ENCODE measurements at regions not wholly inside any gene's neighbourhood (a gene's known extent, or its start where the extent isn't known, plus 50 kb on each side); places are given as distances from the start of the nearest gene placed in this dataset.

GRCh38 chr11:25863986-25864385, 467.9 kb upstream of the ANO3 start:
- no peak for DNase-seq (ENCODE audit: low read depth in 2 of 2)

GRCh38 chr11:25876456-25876965, 455.4 kb upstream of the ANO3 start:
- no peak for DNase-seq (ENCODE audit: low read depth in 2 of 2)

DNA sequence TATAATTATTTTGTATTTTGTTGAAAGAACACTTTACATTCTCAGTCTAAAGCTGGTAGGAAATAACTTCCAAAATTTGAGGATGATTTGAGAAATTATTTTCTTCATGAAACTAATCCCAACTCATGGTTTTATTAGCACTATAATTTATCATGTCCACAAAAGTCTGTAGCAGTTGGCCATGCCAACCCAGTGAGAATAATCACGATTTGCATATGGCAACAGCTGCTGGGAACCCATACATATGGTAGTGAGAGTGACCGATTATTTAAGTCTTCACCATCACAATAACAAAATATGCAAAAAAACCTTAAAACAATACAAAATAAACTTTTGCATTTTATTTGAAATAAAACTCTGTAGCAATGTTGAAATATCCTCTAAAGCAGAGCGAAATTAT, 445.9 kb upstream of the ANO3 start:
- DNase-seq (ENCODE audit: low read depth in 2 of 2), result no peak

DNA sequence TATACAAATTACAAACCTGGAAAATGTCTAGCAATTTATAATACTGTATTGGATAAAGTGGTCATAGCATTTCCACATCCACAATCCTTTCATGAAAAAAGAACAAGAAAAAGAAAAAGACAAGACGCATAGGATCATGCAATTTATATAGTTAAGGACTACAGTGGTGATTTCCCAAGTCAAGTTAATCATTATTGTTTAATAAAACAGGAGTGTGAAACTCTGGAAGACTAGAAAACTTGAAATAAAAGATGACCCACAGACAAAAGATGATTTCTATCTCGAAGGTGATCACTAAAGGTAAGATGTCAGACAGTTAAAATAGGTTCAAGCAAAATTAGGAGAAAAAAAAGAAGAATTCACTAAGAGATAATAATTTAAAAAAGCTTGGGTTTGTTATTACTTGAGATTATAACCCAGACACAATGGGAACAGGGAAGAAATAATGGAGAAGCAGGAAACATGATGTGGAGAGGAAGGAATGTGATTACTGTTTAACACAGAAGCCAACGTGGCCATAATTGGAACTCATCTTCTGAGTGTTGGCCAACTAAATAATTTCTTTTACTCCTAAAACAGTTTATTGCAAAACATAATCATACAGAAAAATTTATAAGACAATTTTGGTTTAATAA, 441.2 kb upstream of the ANO3 start:
- no peak for DNase-seq (ENCODE audit: low read depth in 2 of 2)

DNA sequence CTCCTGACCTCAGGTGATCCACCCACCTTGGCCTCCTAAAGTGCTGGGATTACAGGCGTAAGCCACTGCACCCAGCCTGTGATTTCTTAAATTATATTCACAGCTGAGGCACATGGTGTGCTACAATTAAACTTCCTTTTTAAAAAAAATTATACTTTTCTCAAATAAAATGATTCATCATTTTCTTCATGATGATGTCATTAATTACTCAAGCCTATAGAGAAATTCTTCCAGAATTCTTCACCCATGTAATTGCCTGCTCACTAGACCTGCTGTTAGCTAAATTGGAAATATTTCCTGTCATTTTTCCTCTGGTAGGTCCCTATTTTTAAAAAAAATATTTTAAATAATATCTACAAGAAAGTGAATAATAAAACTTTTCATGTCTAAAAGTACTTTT, 440.0 kb upstream of the ANO3 start:
- no peak for DNase-seq (ENCODE audit: low read depth in 2 of 2)

DNA sequence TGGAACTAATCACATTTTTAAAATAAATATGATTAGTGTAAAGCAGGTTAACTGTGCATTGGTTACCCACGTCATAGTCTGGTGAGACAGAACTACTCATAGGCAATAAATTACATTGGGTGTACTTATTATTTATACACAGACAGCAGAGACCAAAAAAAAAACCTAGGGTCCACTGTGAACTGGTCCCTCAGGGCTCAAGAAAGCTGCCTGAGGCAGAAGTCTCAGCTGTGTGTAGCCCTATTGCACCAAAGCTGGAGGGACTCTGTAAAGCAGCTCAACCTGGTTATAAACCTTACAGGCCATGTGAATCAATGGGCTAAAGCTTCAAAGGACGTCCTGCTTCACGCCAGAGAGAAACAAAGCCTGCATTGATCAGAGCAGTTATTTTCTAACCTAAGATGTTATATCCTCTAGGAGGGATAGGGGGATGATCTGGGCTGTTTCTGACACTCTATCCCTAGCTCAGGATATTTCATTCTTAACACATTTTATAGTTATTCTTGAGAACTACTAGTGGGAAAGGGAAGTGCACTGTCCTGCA, 432.2 kb upstream of the ANO3 start:
- DNase-seq (ENCODE audit: low read depth in 2 of 2), result no peak

DNA sequence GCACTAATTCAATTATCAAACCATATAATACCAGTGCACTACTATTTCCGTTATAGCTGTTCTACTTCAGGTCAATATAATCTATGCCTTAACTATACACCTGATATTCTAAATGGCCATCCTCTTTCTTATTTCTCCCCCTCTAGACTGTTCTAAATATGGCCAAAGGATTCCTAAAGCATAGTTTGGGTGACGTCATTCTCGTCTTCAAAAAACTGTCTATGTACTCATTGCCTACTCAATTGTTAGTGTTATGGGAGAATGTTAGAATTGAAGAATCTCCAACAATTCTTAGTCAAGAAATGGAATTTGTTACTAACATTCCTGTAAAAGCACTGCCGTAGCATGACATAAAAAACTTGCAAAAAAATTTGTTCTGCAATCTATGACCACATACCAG, 431.1 kb upstream of the ANO3 start:
- no peak for DNase-seq (ENCODE audit: low read depth in 2 of 2)

GRCh38 chr11:25901415-25901814, 430.5 kb upstream of the ANO3 start:
- DNase-seq (ENCODE audit: low read depth in 2 of 2), result no peak

DNA sequence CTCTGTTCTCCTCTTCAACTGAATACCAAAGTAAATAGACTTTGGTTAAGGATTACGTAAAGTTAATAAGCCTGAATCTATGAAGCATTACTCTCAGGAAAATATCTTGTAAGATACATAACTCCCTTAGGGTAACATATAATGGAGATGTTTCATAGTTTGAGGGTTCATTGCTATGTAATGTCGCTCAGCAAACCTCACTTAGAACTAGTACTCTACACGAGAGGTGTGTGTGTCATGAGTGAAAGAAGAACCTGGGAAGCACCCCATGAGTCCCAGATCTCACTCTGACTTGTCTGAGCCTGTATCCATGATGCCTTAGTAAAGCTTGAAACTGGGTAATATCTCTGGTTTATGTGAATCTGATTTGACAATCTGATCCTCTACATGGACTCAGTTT, 429.5 kb upstream of the ANO3 start:
- no peak for DNase-seq (ENCODE audit: low read depth in 2 of 2)

- DNase-seq (ENCODE audit: low read depth in 2 of 2), result no peak
Measured at GRCh38 chr11:25908726-25909125, 423.2 kb upstream of the ANO3 start.

- no peak for DNase-seq (ENCODE audit: low read depth in 2 of 2)
Measured at GRCh38 chr11:25910086-25910485, 421.8 kb upstream of the ANO3 start.

GRCh38 chr11:25920356-25920755, 411.6 kb upstream of the ANO3 start:
- no peak for DNase-seq (ENCODE audit: low read depth in 2 of 2)

DNA sequence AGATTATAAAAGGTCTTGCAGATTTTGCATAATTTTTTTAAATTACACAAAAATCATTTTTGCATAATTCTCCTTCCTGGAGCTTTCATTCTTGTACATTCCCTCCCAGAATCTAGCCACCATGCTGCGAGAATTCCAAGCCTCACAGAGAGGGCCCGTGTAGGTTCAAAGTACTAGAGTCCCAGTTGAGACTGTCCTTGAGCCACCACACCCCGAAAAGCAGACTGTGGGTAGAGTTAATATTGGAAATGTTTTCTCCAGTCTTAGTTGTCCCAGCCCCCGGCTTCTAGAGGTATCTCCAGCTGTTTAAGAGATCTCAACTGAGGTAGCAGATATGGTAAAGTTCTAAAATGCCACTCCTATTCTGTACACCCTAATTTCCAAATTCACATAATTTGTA, 407.3 kb upstream of the ANO3 start:
- DNase-seq (ENCODE audit: low read depth in 2 of 2), result no peak

- no peak for DNase-seq (ENCODE audit: low read depth in 2 of 2)
Measured at GRCh38 chr11:25925359-25925758, 406.6 kb upstream of the ANO3 start.

DNA sequence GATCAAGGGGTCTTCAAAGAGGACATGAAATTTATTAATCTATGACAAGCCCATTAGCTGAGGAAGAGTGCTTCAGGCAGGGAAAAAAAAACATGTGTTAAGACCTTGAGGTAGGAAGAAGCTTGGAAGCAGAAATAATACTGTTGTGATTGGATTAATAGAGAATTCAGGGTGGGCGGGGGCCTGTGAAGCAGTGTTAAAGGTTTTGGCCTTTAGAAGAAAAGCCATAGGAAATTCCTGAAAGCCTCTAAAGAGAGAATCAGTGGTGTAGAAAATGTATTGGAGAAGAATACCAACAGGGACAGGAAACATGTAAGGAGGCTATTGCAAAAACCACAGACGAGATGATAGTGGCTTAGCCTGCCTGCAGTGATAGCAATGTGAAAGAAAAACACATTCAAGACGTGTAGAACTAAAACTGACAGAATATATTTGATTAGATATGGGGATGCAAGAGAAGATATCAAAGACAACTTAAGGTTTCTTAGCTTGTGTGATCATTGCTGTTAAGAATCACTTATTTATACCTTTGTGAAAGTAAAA, 404.4 kb upstream of the ANO3 start:
- no peak for DNase-seq (ENCODE audit: low read depth in 2 of 2)

GRCh38 chr11:25928076-25928475, 403.9 kb upstream of the ANO3 start:
- no peak for DNase-seq (ENCODE audit: low read depth in 2 of 2)

DNA sequence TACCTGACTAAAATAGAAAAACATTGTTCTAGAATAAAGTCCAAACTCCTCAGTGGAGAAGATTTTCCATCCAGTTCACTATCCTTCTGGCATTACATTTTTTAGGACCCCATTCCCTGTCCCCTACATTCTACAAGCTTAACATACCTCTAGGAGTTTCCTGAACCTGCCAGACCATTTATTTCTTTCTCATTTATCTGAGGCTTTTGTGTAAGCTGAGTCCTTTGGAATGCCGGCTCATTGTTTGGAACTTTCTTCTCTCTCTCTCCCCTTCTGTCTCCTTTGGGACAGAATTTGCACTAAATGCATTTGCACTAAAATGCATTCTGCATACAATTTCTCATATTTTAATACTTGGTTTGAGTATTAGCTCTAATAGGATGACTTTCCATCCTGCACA, 393.0 kb upstream of the ANO3 start:
- no peak for DNase-seq (ENCODE audit: low read depth in 2 of 2)

DNA sequence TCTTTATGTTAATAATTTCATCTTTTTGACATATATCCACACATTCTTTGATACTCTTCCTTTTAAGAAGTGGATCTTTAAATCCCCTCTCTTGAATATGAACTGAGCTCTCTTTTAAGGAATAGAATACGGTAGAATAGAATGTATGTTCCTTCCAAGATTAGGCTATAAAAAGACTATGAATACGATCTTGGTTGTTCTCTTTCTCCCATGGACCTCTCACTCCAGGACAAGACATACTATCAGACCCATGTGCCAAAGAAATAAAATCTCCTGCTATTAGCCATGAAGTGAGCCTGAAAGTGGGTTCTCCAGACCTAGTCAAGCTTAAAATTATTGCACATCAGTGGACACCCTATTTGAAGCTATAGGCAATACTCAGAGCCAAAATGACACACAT, 392.2 kb upstream of the ANO3 start:
- DNase-seq (ENCODE audit: low read depth in 2 of 2), result no peak

GRCh38 chr11:25941353-25941752, 390.6 kb upstream of the ANO3 start:
- no peak for DNase-seq (ENCODE audit: low read depth in 2 of 2)

DNA sequence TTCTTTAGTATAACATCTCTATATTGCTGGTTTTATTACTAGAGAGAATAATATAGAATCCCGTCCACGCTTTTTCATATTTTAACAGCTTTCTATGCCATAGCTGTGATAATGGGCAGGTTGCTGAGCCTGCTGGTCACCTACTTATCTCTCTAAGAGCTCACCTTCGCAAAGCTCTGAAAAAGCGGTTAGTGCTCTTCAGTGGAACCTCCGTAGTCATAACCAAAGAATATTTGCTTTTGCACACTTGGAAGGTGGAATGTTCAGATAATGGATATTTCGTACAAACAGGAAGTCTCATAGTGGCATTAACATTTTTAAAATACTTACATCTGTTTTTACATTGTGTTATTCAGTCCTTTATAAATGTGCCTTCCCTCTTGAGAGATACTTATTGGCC, 388.9 kb upstream of the ANO3 start:
- DNase-seq (ENCODE audit: low read depth in 2 of 2), result no peak

- no peak for DNase-seq (ENCODE audit: low read depth in 2 of 2)
Measured at GRCh38 chr11:25943777-25944661, 387.9 kb upstream of the ANO3 start.

GRCh38 chr11:25949918-25950317, 382.0 kb upstream of the ANO3 start:
- DNase-seq (ENCODE audit: low read depth in 2 of 2), result no peak
